Brain pericyte (primary cell): ENCODE measurements at regions not wholly inside any gene's neighbourhood (a gene's known extent, or its start where the extent isn't known, plus 50 kb on each side); places are given as distances from the start of the nearest gene placed in this dataset.

Source experiments
- DNase-seq: peaks from one replicate; pipeline ENCODE4 v3.0.0-alpha.2; 2012; ENCODE audit warnings: low read depth, low spot score

DNA sequence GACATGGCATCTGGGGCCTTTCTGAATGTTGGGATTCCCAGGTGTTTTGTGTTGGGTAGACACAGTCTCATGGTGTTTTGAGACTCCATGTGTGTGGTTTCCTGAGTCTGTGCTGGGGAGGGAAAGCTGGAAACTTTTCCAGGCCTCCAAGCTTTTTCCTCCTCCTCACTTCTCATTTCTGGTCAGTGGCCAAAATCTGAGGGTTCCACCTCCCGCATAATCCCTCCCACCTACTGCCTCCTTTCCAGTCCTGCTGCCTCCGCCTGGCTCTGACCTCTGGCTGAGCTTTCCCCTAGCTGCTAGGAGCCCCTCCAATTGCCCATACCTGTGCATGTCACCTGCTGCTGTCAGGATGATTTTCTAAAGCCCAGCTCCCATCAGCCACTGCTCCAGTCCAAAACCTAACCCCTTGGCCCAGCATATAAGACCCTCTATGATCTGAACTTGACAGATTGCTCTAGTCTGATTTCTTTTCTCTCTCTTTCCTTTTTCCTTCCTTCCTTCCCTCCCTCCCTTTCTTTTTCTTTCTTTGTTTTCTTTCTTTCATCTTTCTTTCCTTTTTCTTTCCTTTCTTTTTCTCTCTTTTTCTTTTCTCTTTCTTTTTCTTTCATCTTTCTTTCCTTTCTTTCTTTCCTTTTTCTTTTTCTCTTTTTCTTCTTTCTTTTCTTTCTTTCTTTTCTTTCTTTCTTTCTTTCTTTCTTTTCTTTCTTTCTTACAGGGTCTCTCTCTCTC is 51.4 kb upstream of the NECTIN1 start:
- DNase-seq = no peak

DNA sequence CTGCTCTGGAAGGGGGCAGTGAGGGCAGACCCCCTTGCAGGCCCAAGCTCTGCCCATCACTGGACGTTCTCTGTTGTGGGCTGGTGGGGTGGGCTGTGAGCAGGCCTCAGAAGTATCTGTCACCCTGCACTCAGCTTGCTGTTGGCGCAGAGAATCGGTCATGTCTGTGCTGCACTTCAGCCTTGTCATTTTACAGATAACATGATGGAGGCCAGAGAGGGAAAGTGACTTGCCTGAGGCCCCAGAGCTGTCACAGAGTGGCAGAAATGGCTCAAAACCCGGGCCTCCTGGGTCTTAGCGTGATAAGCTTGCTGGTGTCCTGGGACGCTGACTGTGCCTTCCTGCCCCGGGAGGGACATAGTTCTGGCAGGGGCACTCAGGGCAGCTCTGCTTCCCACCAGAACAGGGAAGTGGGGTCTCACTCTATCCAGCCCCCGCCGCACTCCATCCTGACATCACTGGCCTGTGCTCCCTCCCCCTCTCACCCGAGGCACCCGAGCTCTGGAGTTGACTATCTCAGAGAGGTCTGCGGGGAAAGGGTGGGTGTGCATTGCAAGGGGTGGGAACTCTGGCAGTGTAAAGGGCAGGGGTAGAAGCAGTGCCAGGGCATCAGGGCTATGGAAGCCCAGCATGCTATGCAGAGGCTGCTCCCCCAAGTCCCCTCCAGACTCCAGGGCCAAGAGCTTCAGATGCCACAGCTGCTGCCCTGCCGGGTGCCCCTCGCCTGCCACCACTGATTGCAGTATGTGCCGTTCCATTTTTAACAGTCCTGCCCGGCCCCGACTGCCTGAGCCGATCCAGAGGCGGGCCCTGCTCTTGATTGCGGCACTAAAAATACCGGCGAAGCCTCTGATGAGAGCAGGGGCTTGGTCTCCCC is 50.4 kb upstream of the NECTIN1 start:
- no peak for DNase-seq
